Smooth muscle cell (in vitro differentiated cells): ENCODE measurements at regions not wholly inside any gene's neighbourhood (a gene's known extent, or its start where the extent isn't known, plus 50 kb on each side); places are given as distances from the start of the nearest gene placed in this dataset.
A peak's percentile ranks its signal among the peaks of the same experiment; 100 is the strongest.

ENCODE experiments used
- DNase-seq: peaks from one replicate; lab custom pipeline; 2025; ENCODE audit not compliant: unreplicated experiment; lab: John Stamatoyannopoulos, UW
- H2AFZ ChIP-seq: fragments of 200-600 bp; sonication (generic); 2 replicates; pipeline ENCODE4 v1.6.0; 2016; ENCODE audit warnings: antibody characterized with exemption, low read depth, mild to moderate bottlenecking
- H3F3A ChIP-seq: fragments of 200-600 bp; sonication (generic); 2 replicates; pipeline ENCODE4 v1.6.0; 2017; ENCODE audit warnings: antibody characterized with exemption, low read depth
- H3K27ac ChIP-seq: fragments of 200-600 bp; sonication (generic); 2 replicates; pipeline ENCODE4 v1.5.1; 2016; ENCODE audit warnings: low read depth, mild to moderate bottlenecking
- H3K27me3 ChIP-seq: fragments of 200-600 bp; sonication (generic); 2 replicates; pipeline ENCODE4 v1.6.1; 2016; ENCODE audit warnings: low read depth, mild to moderate bottlenecking
- H3K36me3 ChIP-seq: fragments of 200-600 bp; sonication (generic); 2 replicates; pipeline ENCODE4 v1.5.1; 2016; ENCODE audit warnings: low read depth
- H3K4me1 ChIP-seq: fragments of 200-600 bp; sonication (generic); 2 replicates; pipeline ENCODE4 v1.5.1; 2016; ENCODE audit warnings: low read depth
- H3K4me2 ChIP-seq: fragments of 200-600 bp; sonication (generic); 2 replicates; pipeline ENCODE4 v1.6.0; 2016; ENCODE audit warnings: mild to moderate bottlenecking
- H3K4me3 ChIP-seq: fragments of 200-600 bp; sonication (generic); 2 replicates; pipeline ENCODE4 v1.5.1; 2016; ENCODE audit warnings: mild to moderate bottlenecking
- H3K79me2 ChIP-seq: fragments of 200-600 bp; sonication (generic); 2 replicates; pipeline ENCODE4 v1.6.0; 2016; ENCODE audit warnings: low read depth, mild to moderate bottlenecking
- H3K9ac ChIP-seq: fragments of 200-600 bp; sonication (generic); 2 replicates; pipeline ENCODE4 v1.6.0; 2016; ENCODE audit warnings: low read depth
- H3K9me3 ChIP-seq: fragments of 200-600 bp; sonication (generic); replicated peaks from 2 replicates; pipeline ENCODE4 v1.5.1; 2016; ENCODE audit warnings: low read depth
- H4K20me1 ChIP-seq: fragments of 200-600 bp; sonication (generic); 2 replicates; pipeline ENCODE4 v1.6.0; 2016; ENCODE audit warnings: low read depth
- CTCF ChIP-seq: fragments of 200-600 bp; sonication (generic); IDR thresholded peaks from 2 replicates; pipeline ENCODE4 v1.5.1; 2017; ENCODE audit warnings: borderline replicate concordance, mild to moderate bottlenecking, antibody characterized with exemption; ENCODE audit not compliant: insufficient read depth, poor library complexity, severe bottlenecking
- WGBS: methylation state at CpG from one replicate; pipeline ENCODE4 v1.1.7; 2016; ENCODE audit warnings: low lambda C conversion rate; 5-methylcytosine and 5-hydroxymethylcytosine counted together

GRCh38 chr6:2507016-2507415 is 243.7 kb downstream of the MYLK4 start:
- Histone ChIP-seq H3K36me3 (no peaks in the 10 kb centered on the region), H3K9me3 (no peaks in the 10 kb centered on the region), H3K27me3 (no peaks in the 10 kb centered on the region), H4K20me1 (no peaks in the 10 kb centered on the region), H2AFZ (peak overlapping the region; percentile 2), H3K4me2 (no peak overlapping the region), H3K27ac (no peak overlapping the region), H3K79me2 (no peaks in the 10 kb centered on the region), H3F3A (no peaks in the 10 kb centered on the region), H3K4me1 (no peaks in the 10 kb centered on the region), H3K4me3 (no peak overlapping the region), H3K9ac (no peak overlapping the region)
- 89% methylated on average over 2 of the region's 2 CpGs for WGBS
- DNase-seq = no peak
- no peak for TF ChIP-seq CTCF

- Histone ChIP-seq H3K79me2 (no peaks in the 10 kb centered on the region), H3K4me3 (no peak overlapping the region), H3K4me2 (no peak overlapping the region), H3K9ac (no peak overlapping the region), H2AFZ (no peak overlapping the region), H3K36me3 (no peaks in the 10 kb centered on the region), H3K27me3 (no peaks in the 10 kb centered on the region), H3K27ac (no peak overlapping the region), H4K20me1 (no peaks in the 10 kb centered on the region), H3F3A (no peaks in the 10 kb centered on the region), H3K9me3 (no peaks in the 10 kb centered on the region), H3K4me1 (no peaks in the 10 kb centered on the region)
- no peak for DNase-seq
- WGBS = 47% methylated on average over 9 of the region's 9 CpGs
- peak; percentile 45 for TF ChIP-seq CTCF
Measured at GRCh38 chr6:2505624-2506023, 245.1 kb downstream of the MYLK4 start.

- Histone ChIP-seq H3K4me1 (no peaks in the 10 kb centered on the region), H3K9ac (no peak overlapping the region), H3K9me3 (no peaks in the 10 kb centered on the region), H3K27me3 (no peaks in the 10 kb centered on the region), H3F3A (no peaks in the 10 kb centered on the region), H3K36me3 (no peaks in the 10 kb centered on the region), H3K79me2 (no peaks in the 10 kb centered on the region), H3K27ac (no peak overlapping the region), H3K4me2 (no peak overlapping the region), H4K20me1 (no peaks in the 10 kb centered on the region), H2AFZ (no peak overlapping the region), H3K4me3 (no peak overlapping the region)
- DNase-seq = no peak
- WGBS = 40% methylated on average over 1 of the region's 1 CpG
- no peak for TF ChIP-seq CTCF
Measured at GRCh38 chr6:2504495-2505064, 246.1 kb downstream of the MYLK4 start.

- Histone ChIP-seq H3K4me2 (no peak overlapping the region), H3K36me3 (no peaks in the 10 kb centered on the region), H3K4me1 (no peaks in the 10 kb centered on the region), H3K4me3 (no peak overlapping the region), H3K9me3 (no peaks in the 10 kb centered on the region), H2AFZ (no peak overlapping the region), H4K20me1 (no peaks in the 10 kb centered on the region), H3K79me2 (no peaks in the 10 kb centered on the region), H3F3A (no peaks in the 10 kb centered on the region), H3K27me3 (no peaks in the 10 kb centered on the region), H3K27ac (peak overlapping the region; percentile 58), H3K9ac (no peak overlapping the region)
- no peak for DNase-seq
- WGBS = 17% methylated on average over 5 of the region's 5 CpGs
- TF ChIP-seq CTCF = no peak
Measured at GRCh38 chr6:2503816-2504494, 246.8 kb downstream of the MYLK4 start.
